Stimulated activated CD8-positive, alpha-beta memory T cell treated with anti-CD3 and anti-CD28 coated beads, Interleukin-15, amount 100 ng/mL, for 24 hours (primary cell): ENCODE measurements at regions not wholly inside any gene's neighbourhood (a gene's known extent, or its start where the extent isn't known, plus 50 kb on each side); places are given as distances from the start of the nearest gene placed in this dataset.
"Not testable (repeated sequence)": the region's sequence is repeated elsewhere in the genome, so short reads cannot be mapped to it uniquely, and the experiment has no call there.

Experiments used
- DNase-seq: peaks from one replicate; pipeline ENCODE4 v3.0.0-alpha.2; 2020; ENCODE audit warnings: low read depth

GRCh38 chr2:144010096-144010836, 509.7 kb downstream of the ZEB2 start:
- no peak for DNase-seq

- DNase-seq, result no peak
Measured at GRCh38 chr2:144006139-144006538, 513.8 kb downstream of the ZEB2 start.

GRCh38 chr2:144004742-144005141, 515.2 kb downstream of the ZEB2 start:
- DNase-seq, result no peak

- no peak for DNase-seq
Measured at GRCh38 chr2:144003460-144004075, 516.4 kb downstream of the ZEB2 start.

GRCh38 chr2:143996974-143997373, 522.9 kb downstream of the ZEB2 start:
- DNase-seq, result no peak

GRCh38 chr2:143994961-143995360, 525.0 kb downstream of the ZEB2 start:
- DNase-seq, result no peak

- DNase-seq, result not testable (repeated sequence)
Measured at GRCh38 chr2:143991596-143991995, 528.3 kb downstream of the ZEB2 start.

- no peak for DNase-seq
Measured at GRCh38 chr2:143988082-143988481, 531.8 kb downstream of the ZEB2 start.

GRCh38 chr2:143981428-143981827, 538.5 kb downstream of the ZEB2 start:
- DNase-seq, result no peak

GRCh38 chr2:143977356-143977755, 542.6 kb downstream of the ZEB2 start:
- DNase-seq, result no peak

- DNase-seq, result no peak
Measured at GRCh38 chr2:143975216-143975615, 544.7 kb downstream of the ZEB2 start.

- DNase-seq, result no peak
Measured at GRCh38 chr2:143974262-143974661, 545.7 kb downstream of the ZEB2 start.

- no peak for DNase-seq
Measured at GRCh38 chr2:143968860-143969259, 551.1 kb downstream of the ZEB2 start.

GRCh38 chr2:143968360-143968759, 551.6 kb downstream of the ZEB2 start:
- DNase-seq, result no peak

GRCh38 chr2:143965493-143966164, 554.3 kb downstream of the ZEB2 start:
- no peak for DNase-seq

GRCh38 chr2:143964891-143965290, 555.0 kb downstream of the ZEB2 start:
- no peak for DNase-seq

- DNase-seq, result no peak
Measured at GRCh38 chr2:143960177-143960576, 559.7 kb downstream of the ZEB2 start.

- DNase-seq, result no peak
Measured at GRCh38 chr2:143957321-143957720, 562.6 kb downstream of the ZEB2 start.

- no peak for DNase-seq
Measured at GRCh38 chr2:143955401-143956065, 564.4 kb downstream of the ZEB2 start.

GRCh38 chr2:143954844-143955243, 565.1 kb downstream of the ZEB2 start:
- DNase-seq, result no peak

GRCh38 chr2:143954186-143954585, 565.7 kb downstream of the ZEB2 start:
- DNase-seq, result no peak

- DNase-seq, result no peak
Measured at GRCh38 chr2:143953451-143954030, 566.4 kb downstream of the ZEB2 start.
